ENCODE measurements at regions not wholly inside any gene's neighbourhood (a gene's known extent, or its start where the extent isn't known, plus 50 kb on each side); places are given as distances from the start of the nearest gene placed in this dataset.
A peak's percentile ranks its signal among the peaks of the same experiment; 100 is the strongest.
"Not testable (repeated sequence)": the region's sequence is repeated elsewhere in the genome, so short reads cannot be mapped to it uniquely, and the experiment has no call there.

GRCh38 chrX:86887341-86887740 lies 630.3 kb upstream of the KLHL4 start:
- no peak for DNase-seq

- no peak for DNase-seq
Measured at GRCh38 chrX:86910027-86910426, 607.6 kb upstream of the KLHL4 start.

GRCh38 chrX:86910602-86911311 lies 606.8 kb upstream of the KLHL4 start:
- DNase-seq, result no peak

GRCh38 chrX:86914569-86914968 lies 603.0 kb upstream of the KLHL4 start:
- no peak for DNase-seq

GRCh38 chrX:86917959-86918358 lies 599.6 kb upstream of the KLHL4 start:
- no peak for DNase-seq

- DNase-seq, result no peak
Measured at GRCh38 chrX:86930419-86930818, 587.2 kb upstream of the KLHL4 start.

- no peak for DNase-seq
Measured at GRCh38 chrX:86935988-86936387, 581.6 kb upstream of the KLHL4 start.

GRCh38 chrX:86946569-86946968 lies 571.0 kb upstream of the KLHL4 start:
- DNase-seq, result peak; percentile 17

GRCh38 chrX:86964321-86964720 lies 553.3 kb upstream of the KLHL4 start:
- DNase-seq, result no peak

- no peak for DNase-seq
Measured at GRCh38 chrX:86981326-86981879, 536.2 kb upstream of the KLHL4 start.

GRCh38 chrX:86987351-86987750 lies 530.3 kb upstream of the KLHL4 start:
- DNase-seq, result not testable (repeated sequence)

- DNase-seq, result no peak
Measured at GRCh38 chrX:87003031-87003430, 514.6 kb upstream of the KLHL4 start.

- DNase-seq, result no peak
Measured at GRCh38 chrX:87005183-87005582, 512.4 kb upstream of the KLHL4 start.

GRCh38 chrX:87005885-87006284 lies 511.7 kb upstream of the KLHL4 start:
- DNase-seq, result no peak

GRCh38 chrX:87006561-87006960 lies 511.0 kb upstream of the KLHL4 start:
- no peak for DNase-seq

- DNase-seq, result no peak
Measured at GRCh38 chrX:87017210-87017609, 500.4 kb upstream of the KLHL4 start.

GRCh38 chrX:87033115-87033514 lies 484.5 kb upstream of the KLHL4 start:
- not testable (repeated sequence) for DNase-seq

GRCh38 chrX:87045352-87045751 lies 472.2 kb upstream of the KLHL4 start:
- no peak for DNase-seq

- DNase-seq, result no peak
Measured at GRCh38 chrX:87049567-87049966, 468.0 kb upstream of the KLHL4 start.

GRCh38 chrX:87063642-87064041 lies 454.0 kb upstream of the KLHL4 start:
- no peak for DNase-seq

- DNase-seq, result no peak
Measured at GRCh38 chrX:87064502-87064901, 453.1 kb upstream of the KLHL4 start.

- DNase-seq, result no peak
Measured at GRCh38 chrX:87067795-87068369, 449.7 kb upstream of the KLHL4 start.

- no peak for DNase-seq
Measured at GRCh38 chrX:87078231-87078630, 439.4 kb upstream of the KLHL4 start.

GRCh38 chrX:87098477-87098876 lies 419.1 kb upstream of the KLHL4 start:
- no peak for DNase-seq

GRCh38 chrX:87105131-87105530 lies 412.5 kb upstream of the KLHL4 start:
- no peak for DNase-seq
